DMS53 treated with DMSO at 0.1 percent for 48 hours (cell line): ENCODE measurements at regions not wholly inside any gene's neighbourhood (a gene's known extent, or its start where the extent isn't known, plus 50 kb on each side); places are given as distances from the start of the nearest gene placed in this dataset.
A peak's percentile ranks its signal among the peaks of the same experiment; 100 is the strongest.

ENCODE experiments used
- DNase-seq: peaks from one replicate; lab custom pipeline; 2025; ENCODE audit not compliant: unreplicated experiment; lab: John Stamatoyannopoulos, UW

GRCh38 chr21:38556390-38556789, 58.1 kb upstream of the ERG start:
- no peak for DNase-seq

- DNase-seq, result peak; percentile 33
These were observed 62.9 kb upstream of the ERG start for GRCh38 chr21:38561205-38561604.

GRCh38 chr21:38561613-38562581, 63.6 kb upstream of the ERG start:
- peak; percentile 38 for DNase-seq

- no peak for DNase-seq
These were observed 69.2 kb upstream of the ERG start for GRCh38 chr21:38567335-38567969.

- DNase-seq, result no peak
These were observed 69.7 kb upstream of the ERG start for GRCh38 chr21:38567970-38568360.

GRCh38 chr21:38569733-38570132, 71.5 kb upstream of the ERG start:
- no peak for DNase-seq

- no peak for DNase-seq
These were observed 72.3 kb upstream of the ERG start for GRCh38 chr21:38570596-38570995.

GRCh38 chr21:38574895-38575575, 76.8 kb upstream of the ERG start:
- no peak for DNase-seq

GRCh38 chr21:38577887-38578286, 79.6 kb upstream of the ERG start:
- DNase-seq, result no peak

- DNase-seq, result no peak
These were observed 92.4 kb upstream of the ERG start for GRCh38 chr21:38590449-38591217.

GRCh38 chr21:38591218-38591537, 92.9 kb upstream of the ERG start:
- DNase-seq, result no peak

GRCh38 chr21:38596264-38597042, 98.2 kb upstream of the ERG start:
- peak; percentile 89 for DNase-seq

GRCh38 chr21:38597421-38597820, 99.1 kb upstream of the ERG start:
- peak; percentile 37 for DNase-seq

GRCh38 chr21:38598413-38598812, 100.1 kb upstream of the ERG start:
- DNase-seq, result no peak

- no peak for DNase-seq
These were observed 101.2 kb upstream of the ERG start for GRCh38 chr21:38599381-38599975.

- no peak for DNase-seq
These were observed 101.8 kb upstream of the ERG start for GRCh38 chr21:38600106-38600505.

GRCh38 chr21:38605236-38605635, 107.0 kb upstream of the ERG start:
- no peak for DNase-seq

GRCh38 chr21:38609580-38609979, 111.3 kb upstream of the ERG start:
- no peak for DNase-seq

- DNase-seq, result no peak
These were observed 112.5 kb upstream of the ERG start for GRCh38 chr21:38610623-38611251.

GRCh38 chr21:38611277-38611676, 113.0 kb upstream of the ERG start:
- no peak for DNase-seq
